Gastrocnemius medialis (tissue), 4 donors: ENCODE measurements at regions not wholly inside any gene's neighbourhood (a gene's known extent, or its start where the extent isn't known, plus 50 kb on each side); places are given as distances from the start of the nearest gene placed in this dataset.

Source experiments
- ATAC-seq, 2 donors: fragments of 150-250 bp; one replicate each; pipeline ENCODE4 v1.9.1; 2016
- DNase-seq, 2 donors: peaks; one replicate each; pipeline ENCODE4 v3.0.0-alpha.2; 2019
- H3K27ac ChIP-seq, 4 donors: fragments of 200-600 bp; sonication (generic); 1 replicate in 1 of 4; 2 replicates in 3 of 4; pipeline ENCODE4 v1.5.1; 2016 to 2018; ENCODE audit warnings: mild to moderate bottlenecking in 2 of 4, moderate library complexity in 1 of 4
- H3K27me3 ChIP-seq, 3 donors: fragments of 200-600 bp; sonication (generic) in 2 of 3; 1 replicate in 1 of 3; 2 replicates in 2 of 3; pipeline versions ENCODE4 v1.5.1 to v1.6.0; 2016 to 2019; ENCODE audit warnings: mild to moderate bottlenecking in 1 of 3, moderate library complexity in 1 of 3
- H3K36me3 ChIP-seq, 2 donors: fragments of 200-600 bp; sonication (generic) in 1 of 2; one replicate each; pipeline ENCODE4 v1.5.1; 2017 to 2018
- H3K4me1 ChIP-seq, 2 donors: fragments of 200-600 bp; sonication (generic) in 1 of 2; one replicate each; pipeline ENCODE4 v1.5.1; 2016 to 2017; ENCODE audit warnings: mild to moderate bottlenecking in 2 of 2
- H3K4me3 ChIP-seq, 4 donors: fragments of 200-600 bp; sonication (generic) in 3 of 4; 1 replicate in 1 of 4; 2 replicates in 3 of 4; pipeline ENCODE4 v1.5.1; 2016 to 2019; ENCODE audit warnings: mild to moderate bottlenecking in 2 of 4
- H3K9me3 ChIP-seq, 3 donors: fragments of 200-600 bp; sonication (generic) in 2 of 3; 1 replicate in 1 of 3; 2 replicates in 2 of 3; pipeline ENCODE4 v1.5.1; 2016 to 2019
- POLR2A ChIP-seq, 2 donors: fragments of 450-650 bp; IDR thresholded peaks; one replicate each; pipeline ENCODE4 v1.6.1; 2017; ENCODE audit warnings: antibody characterized with exemption in 2 of 2, mild to moderate bottlenecking in 2 of 2, moderate library complexity in 2 of 2
- in situ Hi-C, 4 donors: fragments of 200-750 bp; cut with MboI; loops; one replicate each; pipeline versions ENCODE4 v1.15.0 to v1.8.0; 2017; ENCODE audit warnings: low sequenced_read_pairs in 4 of 4
- intact Hi-C: fragments of 100-400 bp; cut with DNase I; formaldehyde crosslinking; loops from one replicate; pipeline ENCODE4 v1.15.1; 2023; ENCODE audit warnings: low total_unique reads
- TF ChIP-seq, protein P1 (sequence below), 5 experiments: fragments of 450-650 bp in 3 of 5; fragments of 200-600 bp in 2 of 5; sonication (generic) in 2 of 5; IDR thresholded peaks in 4 of 5; conservative IDR thresholded peaks in 1 of 5; 1 replicate in 4 of 5; 2 replicates in 1 of 5; pipeline ENCODE4 v1.5.1; 2016 to 2019; ENCODE audit warnings: antibody characterized with exemption in 5 of 5, mild to moderate bottlenecking in 3 of 5, moderate library complexity in 3 of 5

GRCh38 chrX:122439831-122440230 is 744.2 kb upstream of the GRIA3 start:
- no peak for DNase-seq
- Histone ChIP-seq H3K27ac (no peak overlapping the region), H3K9me3 (no peaks in the 10 kb centered on the region), H3K4me1 (no peaks in the 10 kb centered on the region), H3K36me3 (no peaks in the 10 kb centered on the region), H3K27me3 (no peaks in the 10 kb centered on the region), H3K4me3 (no peak overlapping the region)
- in situ Hi-C loops = no loop called here
- TF ChIP-seq, protein P1, sequence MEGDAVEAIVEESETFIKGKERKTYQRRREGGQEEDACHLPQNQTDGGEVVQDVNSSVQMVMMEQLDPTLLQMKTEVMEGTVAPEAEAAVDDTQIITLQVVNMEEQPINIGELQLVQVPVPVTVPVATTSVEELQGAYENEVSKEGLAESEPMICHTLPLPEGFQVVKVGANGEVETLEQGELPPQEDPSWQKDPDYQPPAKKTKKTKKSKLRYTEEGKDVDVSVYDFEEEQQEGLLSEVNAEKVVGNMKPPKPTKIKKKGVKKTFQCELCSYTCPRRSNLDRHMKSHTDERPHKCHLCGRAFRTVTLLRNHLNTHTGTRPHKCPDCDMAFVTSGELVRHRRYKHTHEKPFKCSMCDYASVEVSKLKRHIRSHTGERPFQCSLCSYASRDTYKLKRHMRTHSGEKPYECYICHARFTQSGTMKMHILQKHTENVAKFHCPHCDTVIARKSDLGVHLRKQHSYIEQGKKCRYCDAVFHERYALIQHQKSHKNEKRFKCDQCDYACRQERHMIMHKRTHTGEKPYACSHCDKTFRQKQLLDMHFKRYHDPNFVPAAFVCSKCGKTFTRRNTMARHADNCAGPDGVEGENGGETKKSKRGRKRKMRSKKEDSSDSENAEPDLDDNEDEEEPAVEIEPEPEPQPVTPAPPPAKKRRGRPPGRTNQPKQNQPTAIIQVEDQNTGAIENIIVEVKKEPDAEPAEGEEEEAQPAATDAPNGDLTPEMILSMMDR (IDR thresholded peaks at IDR 0.05 in 4 of 5, conservative IDR thresholded peaks at IDR 0.05 in 1 of 5) = no peak
- TF ChIP-seq POLR2A (IDR thresholded peaks at IDR 0.05) = no peak
- intact Hi-C loops = no loop called here
- ATAC-seq = no peak

- Histone ChIP-seq H3K36me3 (no peaks in the 10 kb centered on the region), H3K4me3 (no peak overlapping the region), H3K27ac (no peak overlapping the region), H3K27me3 (no peaks in the 10 kb centered on the region), H3K9me3 (no peaks in the 10 kb centered on the region), H3K4me1 (no peaks in the 10 kb centered on the region)
- in situ Hi-C loops (no loop called here), intact Hi-C loops (no loop called here)
- ATAC-seq (no peak), DNase-seq (no peak)
- TF ChIP-seq, protein P1 (IDR thresholded peaks at IDR 0.05 in 4 of 5, conservative IDR thresholded peaks at IDR 0.05 in 1 of 5) = no peak
- TF ChIP-seq POLR2A (IDR thresholded peaks at IDR 0.05) = no peak
Measured at GRCh38 chrX:122440832-122441231, 743.2 kb upstream of the GRIA3 start.

- ATAC-seq (no peak), DNase-seq (no peak)
- no peaks in the 10 kb centered on the region for H3K9me3 ChIP-seq
- TF ChIP-seq, protein P1 (IDR thresholded peaks at IDR 0.05 in 4 of 5, conservative IDR thresholded peaks at IDR 0.05 in 1 of 5) = no peak
- no peak for TF ChIP-seq POLR2A (IDR thresholded peaks at IDR 0.05)
- intact Hi-C loops = no loop called here
- no peaks in the 10 kb centered on the region for H3K4me1 ChIP-seq
- in situ Hi-C loops = no loop called here
- no peaks in the 10 kb centered on the region for H3K27me3 ChIP-seq
- no peaks in the 10 kb centered on the region for H3K36me3 ChIP-seq
- H3K4me3 ChIP-seq = no peak overlapping the region
- no peak overlapping the region for H3K27ac ChIP-seq
Measured at GRCh38 chrX:122441451-122441850, 742.6 kb upstream of the GRIA3 start.

GRCh38 chrX:122445466-122445865 is 738.6 kb upstream of the GRIA3 start:
- DNase-seq (no peak), ATAC-seq (no peak)
- intact Hi-C loops = no loop called here
- Histone ChIP-seq H3K36me3 (no peaks in the 10 kb centered on the region), H3K27me3 (no peaks in the 10 kb centered on the region), H3K9me3 (no peaks in the 10 kb centered on the region), H3K4me1 (no peaks in the 10 kb centered on the region), H3K4me3 (no peak overlapping the region), H3K27ac (no peak overlapping the region)
- in situ Hi-C loops = no loop called here
- TF ChIP-seq POLR2A (IDR thresholded peaks at IDR 0.05) = no peak
- TF ChIP-seq, protein P1 (IDR thresholded peaks at IDR 0.05 in 4 of 5, conservative IDR thresholded peaks at IDR 0.05 in 1 of 5) = no peak

DNA sequence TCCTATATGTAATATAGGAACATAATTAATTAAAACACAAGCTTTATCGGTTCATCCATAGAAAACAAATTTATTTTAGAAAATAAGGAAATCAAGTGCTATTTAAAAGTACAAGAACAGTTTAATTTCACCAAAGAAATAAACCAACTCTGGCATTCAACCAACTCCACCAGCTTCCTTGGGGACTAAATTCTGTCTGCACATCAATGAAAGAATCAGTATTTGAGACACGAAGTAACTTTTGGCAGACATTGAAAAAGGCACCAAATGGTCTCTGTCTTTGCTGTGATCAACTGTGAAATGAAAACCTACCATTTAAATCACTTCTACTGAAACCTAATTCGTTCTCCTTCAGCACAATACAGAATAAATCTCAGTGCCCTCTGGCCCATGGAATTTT is 719.7 kb upstream of the GRIA3 start:
- intact Hi-C loops = no loop called here
- H3K36me3 ChIP-seq = no peaks in the 10 kb centered on the region

More for the DNA sequence above, 719.7 kb upstream of the GRIA3 start:
- ATAC-seq = no peak
- no peaks in the 10 kb centered on the region for H3K4me1 ChIP-seq
- in situ Hi-C loops = no loop called here
- DNase-seq = no peak
- no peaks in the 10 kb centered on the region for H3K27me3 ChIP-seq
- no peak overlapping the region for H3K4me3 ChIP-seq
- no peaks in the 10 kb centered on the region for H3K9me3 ChIP-seq
- TF ChIP-seq, protein P1 (IDR thresholded peaks at IDR 0.05 in 4 of 5, conservative IDR thresholded peaks at IDR 0.05 in 1 of 5) = no peak
- TF ChIP-seq POLR2A (IDR thresholded peaks at IDR 0.05) = no peak
- H3K27ac ChIP-seq = no peak overlapping the region
